ENCODE measurements at regions not wholly inside any gene's neighbourhood (a gene's known extent, or its start where the extent isn't known, plus 50 kb on each side); places are given as distances from the start of the nearest gene placed in this dataset.
"Not testable (repeated sequence)": the region's sequence is repeated elsewhere in the genome, so short reads cannot be mapped to it uniquely, and the experiment has no call there.

- no peak for DNase-seq
Measured at GRCh38 chr2:240383871-240384700, 51.4 kb upstream of the GPC1 start.

DNA sequence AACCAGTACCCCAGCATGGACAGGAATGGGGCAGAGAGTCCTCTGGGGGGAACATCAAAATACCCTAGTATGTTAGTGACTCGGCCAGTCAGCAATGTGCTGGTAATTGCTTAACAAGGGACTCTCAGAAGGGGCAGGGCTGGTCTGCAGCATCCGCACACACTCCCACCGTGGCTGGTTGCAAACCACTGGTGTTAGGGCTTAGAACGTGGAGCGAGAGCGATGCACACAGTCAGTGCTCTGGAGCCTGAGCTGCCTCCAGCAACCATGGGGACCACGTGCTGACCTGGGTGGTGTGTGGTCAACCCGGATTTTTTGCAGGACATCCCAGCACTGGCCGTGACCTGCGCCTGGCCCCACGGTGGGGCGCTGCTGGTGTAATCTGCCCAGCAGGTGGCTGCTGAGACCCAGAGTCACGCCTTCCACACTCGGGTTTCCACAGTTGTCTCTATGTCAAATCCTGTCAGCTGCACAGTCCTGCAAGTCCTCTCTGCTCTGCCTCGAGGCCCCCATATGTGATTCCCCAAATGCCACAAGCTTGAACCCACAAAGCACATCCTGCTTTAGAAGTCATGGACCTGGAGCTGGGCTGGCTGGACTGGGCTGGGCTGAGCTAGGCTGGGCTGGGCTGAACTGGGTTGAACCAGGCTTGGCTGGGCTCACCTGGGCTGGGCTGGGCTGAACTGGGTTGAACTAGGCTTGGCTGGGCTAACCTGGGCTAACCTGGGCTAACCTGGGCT lies 50.6 kb upstream of the GPC1 start:
- no peak for DNase-seq

- DNase-seq = not testable (repeated sequence)
Measured at GRCh38 chr2:240385451-240386161, 49.9 kb upstream of the GPC1 start.
